ENCODE measurements at regions not wholly inside any gene's neighbourhood (a gene's known extent, or its start where the extent isn't known, plus 50 kb on each side); places are given as distances from the start of the nearest gene placed in this dataset.

- no peak for TF ChIP-seq EZH2 (IDR thresholded peaks at IDR 0.05; ENCODE audit: borderline replicate concordance)
- TF ChIP-seq, protein P1, sequence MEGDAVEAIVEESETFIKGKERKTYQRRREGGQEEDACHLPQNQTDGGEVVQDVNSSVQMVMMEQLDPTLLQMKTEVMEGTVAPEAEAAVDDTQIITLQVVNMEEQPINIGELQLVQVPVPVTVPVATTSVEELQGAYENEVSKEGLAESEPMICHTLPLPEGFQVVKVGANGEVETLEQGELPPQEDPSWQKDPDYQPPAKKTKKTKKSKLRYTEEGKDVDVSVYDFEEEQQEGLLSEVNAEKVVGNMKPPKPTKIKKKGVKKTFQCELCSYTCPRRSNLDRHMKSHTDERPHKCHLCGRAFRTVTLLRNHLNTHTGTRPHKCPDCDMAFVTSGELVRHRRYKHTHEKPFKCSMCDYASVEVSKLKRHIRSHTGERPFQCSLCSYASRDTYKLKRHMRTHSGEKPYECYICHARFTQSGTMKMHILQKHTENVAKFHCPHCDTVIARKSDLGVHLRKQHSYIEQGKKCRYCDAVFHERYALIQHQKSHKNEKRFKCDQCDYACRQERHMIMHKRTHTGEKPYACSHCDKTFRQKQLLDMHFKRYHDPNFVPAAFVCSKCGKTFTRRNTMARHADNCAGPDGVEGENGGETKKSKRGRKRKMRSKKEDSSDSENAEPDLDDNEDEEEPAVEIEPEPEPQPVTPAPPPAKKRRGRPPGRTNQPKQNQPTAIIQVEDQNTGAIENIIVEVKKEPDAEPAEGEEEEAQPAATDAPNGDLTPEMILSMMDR (IDR thresholded peaks at IDR 0.05; ENCODE audit: poor library complexity): no peak
- no peak for TF ChIP-seq EZH2phosphoT487 (IDR thresholded peaks at IDR 0.05; ENCODE audit: low read depth, severe bottlenecking, unreplicated experiment)
- H3K4me3 ChIP-seq: no peak overlapping the region
- 63% methylated on average over 8 of the region's 8 CpGs for WGBS (ENCODE audit: low lambda C conversion rate, missing lambda C conversion rate)
- no peak overlapping the region for H3K4me2 ChIP-seq
- H3K27ac ChIP-seq: no peak overlapping the region
- no peaks in the 10 kb centered on the region for H3K36me3 ChIP-seq (replicated peaks; ENCODE audit: insufficient read depth, low read depth)
- no peaks in the 10 kb centered on the region for H3K9me2 ChIP-seq (replicated peaks; ENCODE audit: insufficient read depth)
- no peaks in the 10 kb centered on the region for H3K4me1 ChIP-seq (ENCODE audit: insufficient read depth)
- no peaks in the 10 kb centered on the region for H3K9me3 ChIP-seq (ENCODE audit: low read depth)
- no peaks in the 10 kb centered on the region for H4K20me1 ChIP-seq (ENCODE audit: insufficient read depth, poor library complexity, severe bottlenecking)
- no peaks in the 10 kb centered on the region for H3K27me3 ChIP-seq
- no peak overlapping the region for H2AFZ ChIP-seq
- H3K79me2 ChIP-seq: no peaks in the 10 kb centered on the region
- DNase-seq (ENCODE audit: low spot score): no peak
Observed at GRCh38 chr16:8358937-8359336, 231.4 kb downstream of the TMEM114 start.

- Histone ChIP-seq H3K36me3 (replicated peaks; ENCODE audit: insufficient read depth, low read depth) (no peaks in the 10 kb centered on the region), H3K4me2 (no peak overlapping the region), H4K20me1 (ENCODE audit: insufficient read depth, poor library complexity, severe bottlenecking) (no peaks in the 10 kb centered on the region), H3K27ac (no peak overlapping the region), H3K9me3 (ENCODE audit: low read depth) (no peaks in the 10 kb centered on the region), H3K9me2 (replicated peaks; ENCODE audit: insufficient read depth) (no peaks in the 10 kb centered on the region), H3K79me2 (no peaks in the 10 kb centered on the region), H2AFZ (no peak overlapping the region), H3K4me1 (ENCODE audit: insufficient read depth) (no peaks in the 10 kb centered on the region), H3K27me3 (no peaks in the 10 kb centered on the region), H3K4me3 (no peak overlapping the region)
- TF ChIP-seq, protein P1 (IDR thresholded peaks at IDR 0.05; ENCODE audit: poor library complexity): peak; percentile 47
- TF ChIP-seq EZH2 (IDR thresholded peaks at IDR 0.05; ENCODE audit: borderline replicate concordance): no peak
- 33% methylated on average over 5 of the region's 5 CpGs for WGBS (ENCODE audit: low lambda C conversion rate, missing lambda C conversion rate)
- DNase-seq (ENCODE audit: low spot score): peak; percentile 32
Observed at GRCh38 chr16:8355675-8356074, 234.6 kb downstream of the TMEM114 start.

DNA sequence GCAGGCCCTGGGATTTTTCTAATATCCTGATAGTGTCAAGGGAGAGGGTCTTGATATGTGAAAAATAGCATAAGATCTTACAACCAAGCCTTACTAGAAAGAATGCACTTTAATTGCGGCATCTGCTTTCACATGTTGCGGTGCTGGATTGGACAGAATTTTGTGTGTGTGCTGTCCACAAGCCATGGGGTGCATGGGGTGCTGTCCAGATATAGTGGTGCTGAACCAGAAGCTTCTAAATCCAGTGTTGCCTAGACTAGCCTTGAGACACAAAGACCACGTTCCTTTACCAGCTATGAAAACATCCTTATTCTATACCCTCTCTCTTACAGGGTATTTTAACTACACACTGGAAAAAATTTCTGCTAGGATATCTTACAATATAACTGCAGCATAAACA lies 244.0 kb downstream of the TMEM114 start:
- Histone ChIP-seq H3K27ac (no peak overlapping the region), H3K36me3 (replicated peaks; ENCODE audit: insufficient read depth, low read depth) (no peaks in the 10 kb centered on the region), H3K4me1 (ENCODE audit: insufficient read depth) (no peaks in the 10 kb centered on the region), H4K20me1 (ENCODE audit: insufficient read depth, poor library complexity, severe bottlenecking) (no peaks in the 10 kb centered on the region), H3K4me3 (no peak overlapping the region), H3K27me3 (no peaks in the 10 kb centered on the region), H3K4me2 (no peak overlapping the region), H3K9me3 (ENCODE audit: low read depth) (no peaks in the 10 kb centered on the region), H3K79me2 (no peaks in the 10 kb centered on the region), H3K9me2 (replicated peaks; ENCODE audit: insufficient read depth) (no peaks in the 10 kb centered on the region), H2AFZ (no peak overlapping the region)
- peak; percentile 51 for DNase-seq (ENCODE audit: low spot score)
- WGBS (ENCODE audit: low lambda C conversion rate, missing lambda C conversion rate): 58% methylated on average over 3 of the region's 3 CpGs
- TF ChIP-seq, protein P1 (IDR thresholded peaks at IDR 0.05; ENCODE audit: poor library complexity): no peak
- TF ChIP-seq EZH2 (IDR thresholded peaks at IDR 0.05; ENCODE audit: borderline replicate concordance) (no peak), EZH2phosphoT487 (IDR thresholded peaks at IDR 0.05; ENCODE audit: low read depth, severe bottlenecking, unreplicated experiment) (no peak)

- H3K27me3 ChIP-seq: no peaks in the 10 kb centered on the region
- H3K27ac ChIP-seq: no peak overlapping the region
- no peaks in the 10 kb centered on the region for H3K36me3 ChIP-seq (replicated peaks; ENCODE audit: insufficient read depth, low read depth)
- H3K9me2 ChIP-seq (replicated peaks; ENCODE audit: insufficient read depth): no peaks in the 10 kb centered on the region
- no peak for DNase-seq (ENCODE audit: low spot score)
- H3K4me2 ChIP-seq: no peak overlapping the region
- 69% methylated on average over 4 of the region's 4 CpGs for WGBS (ENCODE audit: low lambda C conversion rate, missing lambda C conversion rate)
- TF ChIP-seq, protein P1 (IDR thresholded peaks at IDR 0.05; ENCODE audit: poor library complexity): no peak
- no peak for TF ChIP-seq EZH2phosphoT487 (IDR thresholded peaks at IDR 0.05; ENCODE audit: low read depth, severe bottlenecking, unreplicated experiment)
- TF ChIP-seq EZH2 (IDR thresholded peaks at IDR 0.05; ENCODE audit: borderline replicate concordance): no peak
- no peaks in the 10 kb centered on the region for H3K79me2 ChIP-seq
- no peaks in the 10 kb centered on the region for H3K9me3 ChIP-seq (ENCODE audit: low read depth)
- no peaks in the 10 kb centered on the region for H3K4me1 ChIP-seq (ENCODE audit: insufficient read depth)
- H4K20me1 ChIP-seq (ENCODE audit: insufficient read depth, poor library complexity, severe bottlenecking): no peaks in the 10 kb centered on the region
- H2AFZ ChIP-seq: no peak overlapping the region
- no peak overlapping the region for H3K4me3 ChIP-seq
Observed at GRCh38 chr16:8342276-8342675, 248.0 kb downstream of the TMEM114 start.
